ENCODE measurements at regions not wholly inside any gene's neighbourhood (a gene's known extent, or its start where the extent isn't known, plus 50 kb on each side); places are given as distances from the start of the nearest gene placed in this dataset.
"Not testable (repeated sequence)": the region's sequence is repeated elsewhere in the genome, so short reads cannot be mapped to it uniquely, and the experiment has no call there.

DNA sequence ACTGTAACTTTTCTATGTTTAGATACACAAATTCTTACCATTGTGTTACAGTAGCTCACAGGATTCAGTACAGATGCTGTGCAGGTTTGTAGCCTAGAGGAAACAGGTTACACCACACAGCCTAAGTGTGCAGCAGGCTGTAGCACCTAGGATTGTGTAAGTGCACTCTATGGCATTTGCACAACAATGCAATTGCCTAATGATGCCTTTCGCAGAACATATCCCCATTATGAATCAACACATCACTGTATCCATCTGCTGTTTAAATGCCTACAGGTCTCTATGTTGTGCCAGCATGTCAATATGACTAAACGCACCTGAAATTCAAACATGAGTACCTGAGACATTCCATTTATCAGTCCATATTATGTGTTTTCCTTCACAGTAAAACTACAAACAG, 138.0 kb upstream of the VOPP1 start:
- TF ChIP-seq, protein P1, sequence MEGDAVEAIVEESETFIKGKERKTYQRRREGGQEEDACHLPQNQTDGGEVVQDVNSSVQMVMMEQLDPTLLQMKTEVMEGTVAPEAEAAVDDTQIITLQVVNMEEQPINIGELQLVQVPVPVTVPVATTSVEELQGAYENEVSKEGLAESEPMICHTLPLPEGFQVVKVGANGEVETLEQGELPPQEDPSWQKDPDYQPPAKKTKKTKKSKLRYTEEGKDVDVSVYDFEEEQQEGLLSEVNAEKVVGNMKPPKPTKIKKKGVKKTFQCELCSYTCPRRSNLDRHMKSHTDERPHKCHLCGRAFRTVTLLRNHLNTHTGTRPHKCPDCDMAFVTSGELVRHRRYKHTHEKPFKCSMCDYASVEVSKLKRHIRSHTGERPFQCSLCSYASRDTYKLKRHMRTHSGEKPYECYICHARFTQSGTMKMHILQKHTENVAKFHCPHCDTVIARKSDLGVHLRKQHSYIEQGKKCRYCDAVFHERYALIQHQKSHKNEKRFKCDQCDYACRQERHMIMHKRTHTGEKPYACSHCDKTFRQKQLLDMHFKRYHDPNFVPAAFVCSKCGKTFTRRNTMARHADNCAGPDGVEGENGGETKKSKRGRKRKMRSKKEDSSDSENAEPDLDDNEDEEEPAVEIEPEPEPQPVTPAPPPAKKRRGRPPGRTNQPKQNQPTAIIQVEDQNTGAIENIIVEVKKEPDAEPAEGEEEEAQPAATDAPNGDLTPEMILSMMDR (IDR thresholded peaks at IDR 0.05) = not testable (repeated sequence)
- TF ChIP-seq POLR2A (IDR thresholded peaks at IDR 0.05) = not testable (repeated sequence)
